ENCODE measurements at regions not wholly inside any gene's neighbourhood (a gene's known extent, or its start where the extent isn't known, plus 50 kb on each side); places are given as distances from the start of the nearest gene placed in this dataset.
"Not testable (repeated sequence)": the region's sequence is repeated elsewhere in the genome, so short reads cannot be mapped to it uniquely, and the experiment has no call there.

- DNase-seq: no peak
- Histone ChIP-seq H3K36me3 (ENCODE audit: insufficient read depth, low read length) (no peaks in the 10 kb centered on the region), H3K27me3 (ENCODE audit: insufficient read depth, low read length) (no peaks in the 10 kb centered on the region), H3K9me3 (ENCODE audit: control insufficient read depth in 1 of 2, low read length in 2 of 2) (no peaks in the 10 kb centered on the region), H3K27ac (ENCODE audit: low read depth, low read length) (no peak overlapping the region), H3K4me1 (ENCODE audit: insufficient read depth, low read length) (no peaks in the 10 kb centered on the region), H3K4me3 (ENCODE audit: low read length in 2 of 2) (no peak overlapping the region)
- ChIA-PET POLR2A (ENCODE audit: partially characterized antibody) (no interaction called here), CTCF (ENCODE audit: partially characterized antibody) (no interaction called here)
- no peaks in the 10 kb centered on the region for H3K36me3 Mint-ChIP-seq
- intact Hi-C loops (cut with micrococcal nuclease): no loop called here
- H3K27me3 Mint-ChIP-seq: no peaks in the 10 kb centered on the region
- H3K27ac Mint-ChIP-seq: no peak overlapping the region
- H3K4me3 Mint-ChIP-seq: no peak overlapping the region
- peaks cover 0 to 22% (median 6%) of the 10 kb centered on the region in 8 donors for H3K9me3 Mint-ChIP-seq
- no peaks in the 10 kb centered on the region for H3K4me1 Mint-ChIP-seq
Observed at GRCh38 chr5:104569621-104570020, 1007.0 kb upstream of the NUDT12 start.

GRCh38 chr5:104564530-104564929, 1001.9 kb upstream of the NUDT12 start:
- no peak overlapping the region for H3K27ac ChIP-seq (ENCODE audit: low read depth, low read length)
- DNase-seq: no peak
- H3K4me3 ChIP-seq (ENCODE audit: low read length in 2 of 2): no peak overlapping the region
- ChIA-PET CTCF (ENCODE audit: partially characterized antibody) (no interaction called here), POLR2A (ENCODE audit: partially characterized antibody) (no interaction called here)
- Mint-ChIP-seq H3K27ac (no peak overlapping the region), H3K4me1 (no peaks in the 10 kb centered on the region), H3K27me3 (no peaks in the 10 kb centered on the region), H3K36me3 (no peaks in the 10 kb centered on the region), H3K4me3 (no peak overlapping the region), H3K9me3 (peaks cover 2 to 32% (median 12%) of the 10 kb centered on the region in 8 donors)
- no peaks in the 10 kb centered on the region for H3K4me1 ChIP-seq (ENCODE audit: insufficient read depth, low read length)
- no peaks in the 10 kb centered on the region for H3K27me3 ChIP-seq (ENCODE audit: insufficient read depth, low read length)
- H3K9me3 ChIP-seq (ENCODE audit: control insufficient read depth in 1 of 2, low read length in 2 of 2): peaks cover 0 to 3% of the 10 kb centered on the region in 2 donors
- intact Hi-C loops (cut with micrococcal nuclease): no loop called here
- H3K36me3 ChIP-seq (ENCODE audit: insufficient read depth, low read length): no peaks in the 10 kb centered on the region

- Mint-ChIP-seq H3K4me1 (no peaks in the 10 kb centered on the region), H3K36me3 (no peaks in the 10 kb centered on the region)
Observed at GRCh38 chr5:104556957-104557356, 994.4 kb upstream of the NUDT12 start.

GRCh38 chr5:104551628-104552027, 989.0 kb upstream of the NUDT12 start:
- Mint-ChIP-seq H3K4me1 (no peaks in the 10 kb centered on the region), H3K36me3 (no peaks in the 10 kb centered on the region), H3K9me3 (peaks cover 2 to 18% (median 6%) of the 10 kb centered on the region in 8 donors), H3K27me3 (no peaks in the 10 kb centered on the region), H3K27ac (no peak overlapping the region), H3K4me3 (no peak overlapping the region)
- intact Hi-C loops (cut with micrococcal nuclease): no loop called here
- H3K36me3 ChIP-seq (ENCODE audit: insufficient read depth, low read length): no peaks in the 10 kb centered on the region
- ChIA-PET CTCF (ENCODE audit: partially characterized antibody) (no interaction called here), POLR2A (ENCODE audit: partially characterized antibody) (no interaction called here)
- no peak overlapping the region for H3K4me3 ChIP-seq (ENCODE audit: low read length in 2 of 2)
- no peaks in the 10 kb centered on the region for H3K27me3 ChIP-seq (ENCODE audit: insufficient read depth, low read length)
- H3K27ac ChIP-seq (ENCODE audit: low read depth, low read length): no peak overlapping the region
- no peak for DNase-seq
- no peaks in the 10 kb centered on the region for H3K9me3 ChIP-seq (ENCODE audit: control insufficient read depth in 1 of 2, low read length in 2 of 2)
- no peaks in the 10 kb centered on the region for H3K4me1 ChIP-seq (ENCODE audit: insufficient read depth, low read length)

More at GRCh38 chr5:104556957-104557356, 994.4 kb upstream of the NUDT12 start:
- Mint-ChIP-seq H3K9me3 (peaks cover 4 to 16% (median 9%) of the 10 kb centered on the region in 8 donors), H3K27me3 (no peaks in the 10 kb centered on the region), H3K27ac (no peak overlapping the region), H3K4me3 (no peak overlapping the region)
- POLR2A ChIA-PET (ENCODE audit: partially characterized antibody): no interaction called here
- H3K36me3 ChIP-seq (ENCODE audit: insufficient read depth, low read length): no peaks in the 10 kb centered on the region
- intact Hi-C loops (cut with micrococcal nuclease): no loop called here
- H3K4me1 ChIP-seq (ENCODE audit: insufficient read depth, low read length): no peaks in the 10 kb centered on the region
- no peak overlapping the region for H3K4me3 ChIP-seq (ENCODE audit: low read length in 2 of 2)
- DNase-seq: no peak
- H3K9me3 ChIP-seq (ENCODE audit: control insufficient read depth in 1 of 2, low read length in 2 of 2): peaks cover 0 to 3% of the 10 kb centered on the region in 2 donors
- H3K27ac ChIP-seq (ENCODE audit: low read depth, low read length): no peak overlapping the region
- H3K27me3 ChIP-seq (ENCODE audit: insufficient read depth, low read length): no peaks in the 10 kb centered on the region
- CTCF ChIA-PET (ENCODE audit: partially characterized antibody): no interaction called here

GRCh38 chr5:104546871-104547270, 984.3 kb upstream of the NUDT12 start:
- H3K9me3 ChIP-seq (ENCODE audit: control insufficient read depth in 1 of 2, low read length in 2 of 2); H3K27ac Mint-ChIP-seq; H3K36me3 Mint-ChIP-seq; H3K27me3 Mint-ChIP-seq; H3K4me1 Mint-ChIP-seq; H3K4me1 ChIP-seq (ENCODE audit: insufficient read depth, low read length); H3K27me3 ChIP-seq (ENCODE audit: insufficient read depth, low read length); H3K4me3 Mint-ChIP-seq; H3K27ac ChIP-seq (ENCODE audit: low read depth, low read length); H3K4me3 ChIP-seq (ENCODE audit: low read length in 2 of 2); CTCF ChIA-PET (ENCODE audit: partially characterized antibody); intact Hi-C loops (cut with micrococcal nuclease); H3K36me3 ChIP-seq (ENCODE audit: insufficient read depth, low read length); DNase-seq; POLR2A ChIA-PET (ENCODE audit: partially characterized antibody): not testable (repeated sequence)
- peaks cover 2 to 19% (median 6%) of the 10 kb centered on the region in 8 donors for H3K9me3 Mint-ChIP-seq

- Mint-ChIP-seq H3K4me3 (no peak overlapping the region), H3K27me3 (no peaks in the 10 kb centered on the region), H3K36me3 (no peaks in the 10 kb centered on the region), H3K9me3 (peaks cover 2 to 12% (median 7%) of the 10 kb centered on the region in 8 donors), H3K4me1 (no peaks in the 10 kb centered on the region), H3K27ac (no peak overlapping the region)
- H3K4me3 ChIP-seq (ENCODE audit: low read length in 2 of 2): no peak overlapping the region
- H3K9me3 ChIP-seq (ENCODE audit: control insufficient read depth in 1 of 2, low read length in 2 of 2): no peaks in the 10 kb centered on the region
- no peak overlapping the region for H3K27ac ChIP-seq (ENCODE audit: low read depth, low read length)
- H3K27me3 ChIP-seq (ENCODE audit: insufficient read depth, low read length): no peaks in the 10 kb centered on the region
- no peaks in the 10 kb centered on the region for H3K36me3 ChIP-seq (ENCODE audit: insufficient read depth, low read length)
- no peak for DNase-seq
- ChIA-PET POLR2A (ENCODE audit: partially characterized antibody) (no interaction called here), CTCF (ENCODE audit: partially characterized antibody) (no interaction called here)
- H3K4me1 ChIP-seq (ENCODE audit: insufficient read depth, low read length): no peaks in the 10 kb centered on the region
- intact Hi-C loops (cut with micrococcal nuclease): no loop called here
Observed at GRCh38 chr5:104541141-104541785, 978.7 kb upstream of the NUDT12 start.

GRCh38 chr5:104540448-104540847, 977.9 kb upstream of the NUDT12 start:
- H3K27ac ChIP-seq (ENCODE audit: low read depth, low read length): no peak overlapping the region
- no peaks in the 10 kb centered on the region for H3K4me1 Mint-ChIP-seq
- no peaks in the 10 kb centered on the region for H3K27me3 ChIP-seq (ENCODE audit: insufficient read depth, low read length)
- no peaks in the 10 kb centered on the region for H3K36me3 ChIP-seq (ENCODE audit: insufficient read depth, low read length)
- H3K4me3 ChIP-seq (ENCODE audit: low read length in 2 of 2): no peak overlapping the region
- H3K9me3 Mint-ChIP-seq: peaks cover 2 to 12% (median 5%) of the 10 kb centered on the region in 8 donors
- H3K27me3 Mint-ChIP-seq: no peaks in the 10 kb centered on the region
- no peaks in the 10 kb centered on the region for H3K36me3 Mint-ChIP-seq
- POLR2A ChIA-PET (ENCODE audit: partially characterized antibody): no interaction called here
- H3K27ac Mint-ChIP-seq: no peak overlapping the region
- H3K4me3 Mint-ChIP-seq: no peak overlapping the region
- DNase-seq: no peak
- no peaks in the 10 kb centered on the region for H3K9me3 ChIP-seq (ENCODE audit: control insufficient read depth in 1 of 2, low read length in 2 of 2)
- CTCF ChIA-PET (ENCODE audit: partially characterized antibody): no interaction called here
- no peaks in the 10 kb centered on the region for H3K4me1 ChIP-seq (ENCODE audit: insufficient read depth, low read length)
- intact Hi-C loops (cut with micrococcal nuclease): no loop called here
